ENCODE measurements at regions not wholly inside any gene's neighbourhood (a gene's known extent, or its start where the extent isn't known, plus 50 kb on each side); places are given as distances from the start of the nearest gene placed in this dataset.

- H3K9me3 Mint-ChIP-seq (ENCODE audit: unreplicated experiment) = peaks cover 2% of the 10 kb centered on the region
- Histone ChIP-seq H3K9ac (ENCODE audit: low read length) (peak overlapping the region; percentile 33), H3K79me2 (ENCODE audit: insufficient read depth, low read length) (no peaks in the 10 kb centered on the region), H3K27me3 (ENCODE audit: insufficient read depth, low read length) (no peaks in the 10 kb centered on the region), H3K4me3 (ENCODE audit: insufficient read depth, low read depth, low read length) (peak overlapping the region; percentile 31), H2AFZ (ENCODE audit: low read depth, low read length) (peak overlapping the region; percentile 74), H3K27ac (ENCODE audit: low read depth, low read length) (peak overlapping the region; percentile 29), H3K9me3 (ENCODE audit: insufficient read depth, low read depth, low read length) (no peaks in the 10 kb centered on the region), H3K36me3 (ENCODE audit: insufficient read depth, low read length) (no peaks in the 10 kb centered on the region), H3K4me2 (ENCODE audit: low read length) (peak overlapping the region; percentile 71), H3K4me1 (ENCODE audit: insufficient read depth, low read length) (peaks cover 6% of the 10 kb centered on the region), H4K20me1 (ENCODE audit: insufficient read depth, low read length) (no peaks in the 10 kb centered on the region)
- H3K27me3 Mint-ChIP-seq (ENCODE audit: low read depth, unreplicated experiment) = no peaks in the 10 kb centered on the region
- TF ChIP-seq CTCF (IDR thresholded peaks at IDR 0.05; ENCODE audit: insufficient read depth, low read depth, low read length) = no peak
- no peak for TF ChIP-seq EZH2 (IDR thresholded peaks at IDR 0.05; ENCODE audit: insufficient read depth, low read length)
- H3K4me1 Mint-ChIP-seq (ENCODE audit: low read depth, unreplicated experiment) = no peaks in the 10 kb centered on the region
- H3K36me3 Mint-ChIP-seq (ENCODE audit: low read depth, unreplicated experiment) = no peaks in the 10 kb centered on the region
- H3K4me3 Mint-ChIP-seq (ENCODE audit: unreplicated experiment) = no peak overlapping the region
- DNase-seq (ENCODE audit: low read depth) (peak; percentile 42), FAIRE-seq (no peak)
- H3K27ac Mint-ChIP-seq (ENCODE audit: unreplicated experiment) = no peak overlapping the region
Observed at GRCh38 chr11:37108436-37109285, 510.6 kb upstream of the RAG2 start.

GRCh38 chr11:37107831-37108230, 509.8 kb upstream of the RAG2 start:
- H3K27ac ChIP-seq (ENCODE audit: low read depth, low read length) = peak overlapping the region; percentile 22
- H3K79me2 ChIP-seq (ENCODE audit: insufficient read depth, low read length) = no peaks in the 10 kb centered on the region
- TF ChIP-seq CTCF (IDR thresholded peaks at IDR 0.05; ENCODE audit: insufficient read depth, low read depth, low read length) = no peak
- TF ChIP-seq EZH2 (IDR thresholded peaks at IDR 0.05; ENCODE audit: insufficient read depth, low read length) = no peak
- no peaks in the 10 kb centered on the region for H3K36me3 Mint-ChIP-seq (ENCODE audit: low read depth, unreplicated experiment)
- FAIRE-seq (no peak), DNase-seq (ENCODE audit: low read depth) (no peak)
- peaks cover 2% of the 10 kb centered on the region for H3K9me3 Mint-ChIP-seq (ENCODE audit: unreplicated experiment)
- no peaks in the 10 kb centered on the region for H3K9me3 ChIP-seq (ENCODE audit: insufficient read depth, low read depth, low read length)
- H3K27me3 Mint-ChIP-seq (ENCODE audit: low read depth, unreplicated experiment) = no peaks in the 10 kb centered on the region
- H3K4me2 ChIP-seq (ENCODE audit: low read length) = peak overlapping the region; percentile 71
- no peak overlapping the region for H3K4me3 Mint-ChIP-seq (ENCODE audit: unreplicated experiment)
- no peak overlapping the region for H3K9ac ChIP-seq (ENCODE audit: low read length)
- H4K20me1 ChIP-seq (ENCODE audit: insufficient read depth, low read length) = no peaks in the 10 kb centered on the region
- H3K4me3 ChIP-seq (ENCODE audit: insufficient read depth, low read depth, low read length) = no peak overlapping the region
- no peak overlapping the region for H3K27ac Mint-ChIP-seq (ENCODE audit: unreplicated experiment)
- peak overlapping the region; percentile 8 for H2AFZ ChIP-seq (ENCODE audit: low read depth, low read length)
- H3K4me1 Mint-ChIP-seq (ENCODE audit: low read depth, unreplicated experiment) = no peaks in the 10 kb centered on the region
- H3K27me3 ChIP-seq (ENCODE audit: insufficient read depth, low read length) = no peaks in the 10 kb centered on the region
- no peaks in the 10 kb centered on the region for H3K36me3 ChIP-seq (ENCODE audit: insufficient read depth, low read length)
- H3K4me1 ChIP-seq (ENCODE audit: insufficient read depth, low read length) = peaks cover 6% of the 10 kb centered on the region

GRCh38 chr11:37107415-37107814, 509.4 kb upstream of the RAG2 start:
- no peaks in the 10 kb centered on the region for H3K79me2 ChIP-seq (ENCODE audit: insufficient read depth, low read length)
- no peaks in the 10 kb centered on the region for H3K9me3 ChIP-seq (ENCODE audit: insufficient read depth, low read depth, low read length)
- H3K4me2 ChIP-seq (ENCODE audit: low read length) = no peak overlapping the region
- H3K27me3 Mint-ChIP-seq (ENCODE audit: low read depth, unreplicated experiment) = no peaks in the 10 kb centered on the region
- no peak overlapping the region for H3K4me3 Mint-ChIP-seq (ENCODE audit: unreplicated experiment)
- no peaks in the 10 kb centered on the region for H3K36me3 ChIP-seq (ENCODE audit: insufficient read depth, low read length)
- no peaks in the 10 kb centered on the region for H3K27me3 ChIP-seq (ENCODE audit: insufficient read depth, low read length)
- no peaks in the 10 kb centered on the region for H4K20me1 ChIP-seq (ENCODE audit: insufficient read depth, low read length)
- H3K27ac ChIP-seq (ENCODE audit: low read depth, low read length) = no peak overlapping the region
- H3K27ac Mint-ChIP-seq (ENCODE audit: unreplicated experiment) = no peak overlapping the region
- H3K9ac ChIP-seq (ENCODE audit: low read length) = no peak overlapping the region
- no peak for TF ChIP-seq CTCF (IDR thresholded peaks at IDR 0.05; ENCODE audit: insufficient read depth, low read depth, low read length)
- TF ChIP-seq EZH2 (IDR thresholded peaks at IDR 0.05; ENCODE audit: insufficient read depth, low read length) = no peak
- H2AFZ ChIP-seq (ENCODE audit: low read depth, low read length) = no peak overlapping the region
- DNase-seq (ENCODE audit: low read depth) (no peak), FAIRE-seq (no peak)
- no peak overlapping the region for H3K4me3 ChIP-seq (ENCODE audit: insufficient read depth, low read depth, low read length)
- H3K4me1 Mint-ChIP-seq (ENCODE audit: low read depth, unreplicated experiment) = no peaks in the 10 kb centered on the region
- peaks cover 6% of the 10 kb centered on the region for H3K4me1 ChIP-seq (ENCODE audit: insufficient read depth, low read length)
- no peaks in the 10 kb centered on the region for H3K36me3 Mint-ChIP-seq (ENCODE audit: low read depth, unreplicated experiment)
- peaks cover 2% of the 10 kb centered on the region for H3K9me3 Mint-ChIP-seq (ENCODE audit: unreplicated experiment)
